ENCODE measurements at regions not wholly inside any gene's neighbourhood (a gene's known extent, or its start where the extent isn't known, plus 50 kb on each side); places are given as distances from the start of the nearest gene placed in this dataset.

- TF ChIP-seq ETV6 (conservative IDR thresholded peaks at IDR 0.05 in 1 of 2, IDR thresholded peaks at IDR 0.05 in 1 of 2; ENCODE audit: borderline replicate concordance in 1 of 2, low read depth in 1 of 2), result no peak
- no peak overlapping the region for H3K27ac ChIP-seq (ENCODE audit: control insufficient read depth, insufficient read depth)
- ChIA-PET RAD21 (ENCODE audit: unreplicated experiment) (no interaction called here), CTCF (interaction anchor here (1.1 to 1.9 kb wide), 9 partner anchors 10 to 98 kb away, joined by 3 to 10 read pairs (median 4); no protein-coding TSS in a partner anchor), SMC1A (ENCODE audit: uncharacterized antibody, unreplicated experiment) (no interaction called here), POLR2A (no interaction called here)
- in situ Hi-C loops (cut with MboI) (no loop called here), intact Hi-C loops (cut with micrococcal nuclease; ENCODE audit: unreplicated experiment) (no loop called here)
- H4K20me1 ChIP-seq (ENCODE audit: control insufficient read depth, insufficient read depth), result no peaks in the 10 kb centered on the region
- H3K4me3 ChIP-seq, result no peak overlapping the region
- H3K9me3 ChIP-seq (replicated peaks; ENCODE audit: control insufficient read depth, insufficient read depth, low read length), result no peaks in the 10 kb centered on the region
- no TSS peak for BruUV-seq (replicated peaks)
- no peak overlapping the region for H2AFZ ChIP-seq (ENCODE audit: control insufficient read depth, low read depth, low read length)
- ATAC-seq (no peak), FAIRE-seq (no peak), DNase-seq (ENCODE audit: low read depth, low spot score) (no peak)
- no peaks in the 10 kb centered on the region; a peak in 1 of 4 replicates for H3K27me3 ChIP-seq (replicated peaks in 1 of 2; ENCODE audit: control insufficient read depth in 2 of 2, insufficient read depth in 2 of 2, low read length in 1 of 2)
- WGBS (ENCODE audit: insufficient coverage, insufficient replicate concordance, low lambda C conversion rate, missing lambda C conversion rate), result 36% methylated on average over 5 of the region's 5 CpGs
- no peaks in the 10 kb centered on the region for H3K79me2 ChIP-seq (ENCODE audit: control insufficient read depth, insufficient read depth, low read length)
- H3K4me2 ChIP-seq (ENCODE audit: control insufficient read depth, insufficient read depth), result no peak overlapping the region
- H3K36me3 ChIP-seq (ENCODE audit: control insufficient read depth in 2 of 2, insufficient read depth in 2 of 2, low read length in 1 of 2), result no peaks in the 10 kb centered on the region
- H3K4me1 ChIP-seq (ENCODE audit: control insufficient read depth, insufficient read depth, low read length), result no peaks in the 10 kb centered on the region
- H3K9ac ChIP-seq (ENCODE audit: control insufficient read depth, insufficient read depth, low read length), result no peak overlapping the region
Measured at GRCh38 chr14:21749306-21749868, 75.8 kb upstream of the OR4E1 start.

GRCh38 chr14:21748869-21749303 lies 75.3 kb upstream of the OR4E1 start:
- ChIA-PET SMC1A (ENCODE audit: uncharacterized antibody, unreplicated experiment) (no interaction called here), RAD21 (ENCODE audit: unreplicated experiment) (no interaction called here), CTCF (interaction anchor here (1.1 to 1.9 kb wide), 9 partner anchors 9 to 98 kb away, joined by 3 to 10 read pairs (median 4); no protein-coding TSS in a partner anchor), POLR2A (no interaction called here)
- Histone ChIP-seq H3K36me3 (ENCODE audit: control insufficient read depth in 2 of 2, insufficient read depth in 2 of 2, low read length in 1 of 2) (no peaks in the 10 kb centered on the region), H3K27ac (ENCODE audit: control insufficient read depth, insufficient read depth) (no peak overlapping the region), H2AFZ (ENCODE audit: control insufficient read depth, low read depth, low read length) (no peak overlapping the region), H4K20me1 (ENCODE audit: control insufficient read depth, insufficient read depth) (no peaks in the 10 kb centered on the region), H3K4me3 (no peak overlapping the region), H3K4me1 (ENCODE audit: control insufficient read depth, insufficient read depth, low read length) (no peaks in the 10 kb centered on the region), H3K79me2 (ENCODE audit: control insufficient read depth, insufficient read depth, low read length) (no peaks in the 10 kb centered on the region), H3K27me3 (replicated peaks in 1 of 2; ENCODE audit: control insufficient read depth in 2 of 2, insufficient read depth in 2 of 2, low read length in 1 of 2) (no peaks in the 10 kb centered on the region; a peak in 1 of 4 replicates), H3K9me3 (replicated peaks; ENCODE audit: control insufficient read depth, insufficient read depth, low read length) (no peaks in the 10 kb centered on the region), H3K9ac (ENCODE audit: control insufficient read depth, insufficient read depth, low read length) (no peak overlapping the region), H3K4me2 (ENCODE audit: control insufficient read depth, insufficient read depth) (no peak overlapping the region)
- TF ChIP-seq USF2 (IDR thresholded peaks at IDR 0.05; ENCODE audit: borderline replicate concordance, low read depth, low read length) (no peak), CBX5 (IDR thresholded peaks at IDR 0.05; ENCODE audit: low read depth) (no peak), ZBTB33 (IDR thresholded peaks at IDR 0.05) (no peak), SMC3 (IDR thresholded peaks at IDR 0.05; ENCODE audit: borderline replicate concordance, low read length) (peak; percentile 23; the same call in 1 of the 2 replicates), RAD21 (IDR thresholded peaks at IDR 0.05; ENCODE audit: insufficient read depth, low read depth, low read length) (0 out of 2 replicates have a peak, but pooled peaks have one; percentile 22), EED (IDR thresholded peaks at IDR 0.05; ENCODE audit: low read depth) (no peak)
- TF ChIP-seq, protein P1, sequence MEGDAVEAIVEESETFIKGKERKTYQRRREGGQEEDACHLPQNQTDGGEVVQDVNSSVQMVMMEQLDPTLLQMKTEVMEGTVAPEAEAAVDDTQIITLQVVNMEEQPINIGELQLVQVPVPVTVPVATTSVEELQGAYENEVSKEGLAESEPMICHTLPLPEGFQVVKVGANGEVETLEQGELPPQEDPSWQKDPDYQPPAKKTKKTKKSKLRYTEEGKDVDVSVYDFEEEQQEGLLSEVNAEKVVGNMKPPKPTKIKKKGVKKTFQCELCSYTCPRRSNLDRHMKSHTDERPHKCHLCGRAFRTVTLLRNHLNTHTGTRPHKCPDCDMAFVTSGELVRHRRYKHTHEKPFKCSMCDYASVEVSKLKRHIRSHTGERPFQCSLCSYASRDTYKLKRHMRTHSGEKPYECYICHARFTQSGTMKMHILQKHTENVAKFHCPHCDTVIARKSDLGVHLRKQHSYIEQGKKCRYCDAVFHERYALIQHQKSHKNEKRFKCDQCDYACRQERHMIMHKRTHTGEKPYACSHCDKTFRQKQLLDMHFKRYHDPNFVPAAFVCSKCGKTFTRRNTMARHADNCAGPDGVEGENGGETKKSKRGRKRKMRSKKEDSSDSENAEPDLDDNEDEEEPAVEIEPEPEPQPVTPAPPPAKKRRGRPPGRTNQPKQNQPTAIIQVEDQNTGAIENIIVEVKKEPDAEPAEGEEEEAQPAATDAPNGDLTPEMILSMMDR (IDR thresholded peaks at IDR 0.05 in 2 of 3, conservative IDR thresholded peaks at IDR 0.05 in 1 of 3; ENCODE audit: control insufficient read depth in 2 of 3, extremely low read depth in 1 of 3, insufficient read depth in 1 of 3, low read depth in 3 of 3, low read length in 3 of 3), result peak; percentile 57 to 75 (median 71)
- peak; percentile 80 for FAIRE-seq
- DNase-seq (ENCODE audit: low read depth, low spot score), result no peak
- in situ Hi-C loops (cut with MboI), result no loop called here
- intact Hi-C loops (cut with micrococcal nuclease; ENCODE audit: unreplicated experiment), result no loop called here
- no TSS peak for BruUV-seq (replicated peaks)
- ATAC-seq, result peak; percentile 86
- WGBS (ENCODE audit: insufficient coverage, insufficient replicate concordance, low lambda C conversion rate, missing lambda C conversion rate), result 9% methylated on average over 5 of the region's 5 CpGs
